ENCODE measurements at regions not wholly inside any gene's neighbourhood (a gene's known extent, or its start where the extent isn't known, plus 50 kb on each side); places are given as distances from the start of the nearest gene placed in this dataset.
A peak's percentile ranks its signal among the peaks of the same experiment; 100 is the strongest.

DNA sequence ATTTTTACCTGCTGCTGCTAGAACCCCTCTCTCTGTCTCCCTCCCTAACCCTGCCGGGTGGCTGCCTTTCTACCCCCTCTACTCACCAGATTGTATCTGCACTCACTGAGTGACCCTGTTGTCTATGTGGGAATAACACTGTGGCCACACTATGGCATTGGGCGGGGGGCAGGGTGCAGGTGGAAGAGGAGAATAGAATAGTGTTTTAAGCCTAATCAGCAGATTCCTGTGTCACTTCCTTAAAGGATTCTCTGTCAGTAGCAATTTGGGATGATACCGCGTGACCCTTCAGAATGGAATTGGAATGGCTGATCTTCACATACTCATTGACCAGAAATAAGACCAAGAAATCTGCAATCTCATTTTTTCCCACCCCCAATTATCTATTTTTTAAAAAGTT is 67.1 kb upstream of the ANKRD1 start:
- Histone ChIP-seq H3K36me3 (ENCODE audit: control insufficient read depth, insufficient read depth, low read length) (no peaks in the 10 kb centered on the region), H3K27me3 (replicated peaks; ENCODE audit: control insufficient read depth, insufficient read depth, low read length) (no peaks in the 10 kb centered on the region), H3K4me3 (replicated peaks; ENCODE audit: low read depth, low read length) (no peak overlapping the region)
- TF ChIP-seq, protein P1, sequence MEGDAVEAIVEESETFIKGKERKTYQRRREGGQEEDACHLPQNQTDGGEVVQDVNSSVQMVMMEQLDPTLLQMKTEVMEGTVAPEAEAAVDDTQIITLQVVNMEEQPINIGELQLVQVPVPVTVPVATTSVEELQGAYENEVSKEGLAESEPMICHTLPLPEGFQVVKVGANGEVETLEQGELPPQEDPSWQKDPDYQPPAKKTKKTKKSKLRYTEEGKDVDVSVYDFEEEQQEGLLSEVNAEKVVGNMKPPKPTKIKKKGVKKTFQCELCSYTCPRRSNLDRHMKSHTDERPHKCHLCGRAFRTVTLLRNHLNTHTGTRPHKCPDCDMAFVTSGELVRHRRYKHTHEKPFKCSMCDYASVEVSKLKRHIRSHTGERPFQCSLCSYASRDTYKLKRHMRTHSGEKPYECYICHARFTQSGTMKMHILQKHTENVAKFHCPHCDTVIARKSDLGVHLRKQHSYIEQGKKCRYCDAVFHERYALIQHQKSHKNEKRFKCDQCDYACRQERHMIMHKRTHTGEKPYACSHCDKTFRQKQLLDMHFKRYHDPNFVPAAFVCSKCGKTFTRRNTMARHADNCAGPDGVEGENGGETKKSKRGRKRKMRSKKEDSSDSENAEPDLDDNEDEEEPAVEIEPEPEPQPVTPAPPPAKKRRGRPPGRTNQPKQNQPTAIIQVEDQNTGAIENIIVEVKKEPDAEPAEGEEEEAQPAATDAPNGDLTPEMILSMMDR (IDR thresholded peaks at IDR 0.05; ENCODE audit: insufficient read depth, low read length, poor library complexity, severe bottlenecking) = no peak
- DNase-seq (ENCODE audit: extremely low read depth, insufficient read length) = no peak

DNA sequence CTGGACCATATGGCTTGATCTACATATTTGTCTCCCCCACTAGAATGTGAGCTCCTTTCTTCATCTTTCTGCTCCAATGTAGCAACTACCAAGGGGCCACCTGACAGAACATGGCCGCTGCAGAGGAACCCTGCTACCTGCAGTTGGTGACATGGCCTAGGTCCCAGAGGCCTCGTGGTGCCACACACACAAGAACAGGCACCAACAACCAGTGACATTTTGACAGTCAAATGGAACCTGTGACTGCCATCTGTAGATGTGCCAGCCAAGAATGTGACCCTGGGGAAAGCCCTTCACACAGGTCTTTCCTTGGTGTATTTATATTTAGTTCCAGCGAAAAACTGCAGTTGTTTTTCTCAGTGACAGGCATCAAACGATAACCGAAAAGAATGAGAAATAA is 67.9 kb upstream of the ANKRD1 start:
- Histone ChIP-seq H3K36me3 (ENCODE audit: control insufficient read depth, insufficient read depth, low read length) (no peaks in the 10 kb centered on the region), H3K27me3 (replicated peaks; ENCODE audit: control insufficient read depth, insufficient read depth, low read length) (no peaks in the 10 kb centered on the region), H3K4me3 (replicated peaks; ENCODE audit: low read depth, low read length) (no peak overlapping the region)
- TF ChIP-seq, protein P1 (IDR thresholded peaks at IDR 0.05; ENCODE audit: insufficient read depth, low read length, poor library complexity, severe bottlenecking) = no peak
- DNase-seq (ENCODE audit: extremely low read depth, insufficient read length) = no peak

DNA sequence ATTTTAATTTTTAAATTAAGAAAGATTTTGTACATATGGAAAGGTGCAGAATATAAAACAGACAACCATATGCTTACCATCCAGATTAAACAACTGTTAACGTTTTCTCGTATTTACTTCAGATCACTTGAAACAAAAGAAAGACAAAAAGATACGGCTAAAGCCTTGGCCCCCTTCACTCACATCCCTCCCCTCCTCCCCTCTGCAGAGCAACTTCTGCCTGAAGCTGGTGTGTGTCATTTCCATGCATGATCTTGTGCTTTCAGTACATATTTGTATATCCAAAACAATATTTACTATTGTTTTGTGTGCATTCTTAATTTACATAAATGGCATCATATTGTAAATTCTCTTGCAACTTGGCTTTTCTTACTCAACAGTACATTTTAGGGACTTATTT is 68.5 kb upstream of the ANKRD1 start:
- Histone ChIP-seq H3K36me3 (ENCODE audit: control insufficient read depth, insufficient read depth, low read length) (no peaks in the 10 kb centered on the region), H3K4me3 (replicated peaks; ENCODE audit: low read depth, low read length) (no peak overlapping the region), H3K27me3 (replicated peaks; ENCODE audit: control insufficient read depth, insufficient read depth, low read length) (no peaks in the 10 kb centered on the region)
- no peak for DNase-seq (ENCODE audit: extremely low read depth, insufficient read length)
- TF ChIP-seq, protein P1 (IDR thresholded peaks at IDR 0.05; ENCODE audit: insufficient read depth, low read length, poor library complexity, severe bottlenecking) = no peak

DNA sequence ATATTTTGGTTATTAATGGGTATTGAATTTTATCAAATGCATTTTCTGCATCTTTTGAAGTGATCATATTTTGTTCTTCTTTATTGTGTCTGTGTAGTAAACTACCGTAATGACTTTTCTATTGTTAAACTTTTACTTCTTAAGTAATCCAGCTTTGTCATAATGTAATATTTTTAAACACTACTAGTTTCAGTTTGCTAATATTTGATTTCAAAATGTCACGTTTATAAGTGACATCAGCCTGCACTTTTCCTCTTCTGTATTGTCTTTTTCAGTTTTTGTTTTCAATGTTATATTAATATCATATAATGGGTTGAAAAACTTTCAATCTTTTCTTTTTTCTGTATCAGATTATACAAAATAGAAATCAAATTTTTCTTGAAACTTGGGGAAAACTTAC is 71.6 kb upstream of the ANKRD1 start:
- TF ChIP-seq, protein P1 (IDR thresholded peaks at IDR 0.05; ENCODE audit: insufficient read depth, low read length, poor library complexity, severe bottlenecking) = no peak
- Histone ChIP-seq H3K36me3 (ENCODE audit: control insufficient read depth, insufficient read depth, low read length) (no peaks in the 10 kb centered on the region), H3K27me3 (replicated peaks; ENCODE audit: control insufficient read depth, insufficient read depth, low read length) (no peaks in the 10 kb centered on the region), H3K4me3 (replicated peaks; ENCODE audit: low read depth, low read length) (no peak overlapping the region)
- no peak for DNase-seq (ENCODE audit: extremely low read depth, insufficient read length)

DNA sequence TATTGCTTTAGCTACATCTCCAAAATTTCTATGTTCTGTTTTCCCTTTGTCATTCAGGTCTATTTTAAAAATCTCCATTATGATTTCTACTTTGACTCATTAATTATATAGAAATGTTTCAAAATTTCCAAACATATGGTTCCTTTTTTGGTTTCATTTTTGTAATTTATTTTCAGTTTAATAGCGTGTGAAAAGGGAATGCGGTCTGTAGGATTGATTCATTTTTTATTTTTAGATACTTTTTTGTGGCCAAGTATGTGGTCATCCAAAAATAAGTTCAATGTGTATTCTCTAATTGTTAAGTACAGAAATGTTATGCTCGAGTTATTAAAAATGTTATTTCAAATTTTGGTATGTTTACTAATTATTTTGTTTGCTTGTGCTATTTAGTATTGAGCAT is 72.5 kb upstream of the ANKRD1 start:
- peak; percentile 56 for DNase-seq (ENCODE audit: extremely low read depth, insufficient read length)
- H3K4me3 ChIP-seq (replicated peaks; ENCODE audit: low read depth, low read length) = peak overlapping the region; percentile 55; the same call in 1 of the 2 replicates
- H3K27me3 ChIP-seq (replicated peaks; ENCODE audit: control insufficient read depth, insufficient read depth, low read length) = no peaks in the 10 kb centered on the region
- H3K36me3 ChIP-seq (ENCODE audit: control insufficient read depth, insufficient read depth, low read length) = no peaks in the 10 kb centered on the region
- TF ChIP-seq, protein P1 (IDR thresholded peaks at IDR 0.05; ENCODE audit: insufficient read depth, low read length, poor library complexity, severe bottlenecking) = no peak

DNA sequence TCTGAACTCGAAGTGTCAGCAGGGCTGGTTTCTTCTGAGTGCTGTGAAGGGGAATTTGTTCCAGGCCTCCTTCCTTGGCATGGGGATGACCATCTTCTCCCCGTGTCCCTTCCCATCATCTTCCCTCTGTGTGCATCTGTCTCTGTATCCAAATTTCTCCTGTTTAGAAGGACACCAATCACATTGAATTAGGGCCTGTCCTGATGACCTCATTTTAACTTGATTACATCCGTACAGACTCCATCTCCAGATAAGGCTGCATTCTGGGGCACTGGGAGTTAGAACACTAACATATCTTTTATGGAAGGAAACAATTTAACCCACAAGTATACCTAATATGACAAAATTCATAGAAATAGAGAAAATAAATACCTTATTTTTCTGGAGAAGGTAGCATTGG is 76.8 kb upstream of the ANKRD1 start:
- DNase-seq (ENCODE audit: extremely low read depth, insufficient read length) = no peak
- TF ChIP-seq, protein P1 (IDR thresholded peaks at IDR 0.05; ENCODE audit: insufficient read depth, low read length, poor library complexity, severe bottlenecking) = no peak
- Histone ChIP-seq H3K27me3 (replicated peaks; ENCODE audit: control insufficient read depth, insufficient read depth, low read length) (no peaks in the 10 kb centered on the region), H3K36me3 (ENCODE audit: control insufficient read depth, insufficient read depth, low read length) (no peaks in the 10 kb centered on the region), H3K4me3 (replicated peaks; ENCODE audit: low read depth, low read length) (no peak overlapping the region)
